ENCODE measurements at regions not wholly inside any gene's neighbourhood (a gene's known extent, or its start where the extent isn't known, plus 50 kb on each side); places are given as distances from the start of the nearest gene placed in this dataset.

DNA sequence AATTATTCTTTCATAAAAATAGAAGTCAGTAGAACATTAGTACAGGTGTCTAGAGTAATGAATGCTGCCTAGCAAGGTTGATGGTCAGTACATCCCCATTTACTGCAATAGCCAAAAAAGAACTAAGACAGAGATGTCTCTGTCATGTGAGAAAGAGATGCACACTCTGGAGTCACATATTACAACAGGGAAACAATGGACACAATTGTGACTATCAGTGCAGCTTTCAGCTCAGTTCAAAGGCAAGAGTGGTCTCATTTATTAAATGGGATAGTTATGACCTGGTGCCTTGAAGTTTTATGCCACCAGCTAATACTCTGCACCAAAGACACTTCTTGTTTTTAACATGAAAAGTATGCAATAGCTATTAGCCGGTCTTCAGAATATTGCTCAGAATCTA lies 194.9 kb upstream of the CHAC2 start:
- Histone ChIP-seq H3K4me3 (ENCODE audit: low read depth in 1 of 5, low read length in 5 of 5) (no peak overlapping the region), H3K36me3 (ENCODE audit: control insufficient read depth in 5 of 5, insufficient read depth in 5 of 5, low read length in 5 of 5) (no peaks in the 10 kb centered on the region), H3K27ac (ENCODE audit: low read depth, low read length) (no peak overlapping the region), H3K27me3 (ENCODE audit: control insufficient read depth in 5 of 5, insufficient read depth in 4 of 5, low read length in 5 of 5) (no peaks in the 10 kb centered on the region), H3K4me1 (ENCODE audit: control insufficient read depth in 5 of 5, insufficient read depth in 5 of 5, low read length in 5 of 5) (no peaks in the 10 kb centered on the region), H3K9ac (ENCODE audit: low read length in 5 of 5) (no peak overlapping the region), H3K9me3 (ENCODE audit: control insufficient read depth in 5 of 5, low read length in 5 of 5) (no peaks in the 10 kb centered on the region)

DNA sequence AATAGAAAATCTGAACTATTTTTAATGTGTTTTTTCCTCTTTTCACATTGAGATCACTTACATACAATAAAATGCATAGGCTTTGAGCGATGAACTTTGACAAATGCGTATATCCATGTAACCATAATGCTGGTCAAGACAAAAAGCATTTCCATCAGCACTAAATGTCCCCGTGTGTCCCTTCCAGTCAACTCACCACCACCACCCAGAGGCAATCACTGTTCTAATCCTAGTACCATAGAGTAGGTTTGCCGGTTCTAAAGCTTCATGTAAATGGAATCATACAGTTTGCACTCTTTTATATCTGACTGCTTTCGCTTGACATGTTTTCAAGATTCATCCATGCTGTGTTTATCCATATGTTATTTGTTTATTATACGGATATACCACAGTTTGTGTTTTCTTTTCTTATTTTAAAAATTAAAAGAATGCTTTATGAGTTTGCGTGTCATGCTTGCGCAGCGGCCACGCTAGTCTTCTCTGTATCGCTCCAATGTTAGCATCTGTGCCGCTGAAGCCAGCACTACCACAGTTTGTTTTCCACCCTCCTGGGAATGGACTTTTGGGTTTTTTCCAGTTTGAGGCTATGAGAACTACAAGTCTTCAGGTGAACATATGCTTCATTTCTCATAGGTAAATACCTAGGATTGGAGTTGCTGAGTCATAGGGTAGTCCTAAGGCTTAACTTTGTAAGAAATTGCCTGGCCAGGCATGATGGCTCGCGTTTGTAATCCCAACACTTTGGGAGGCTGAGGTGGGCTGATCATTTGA lies 197.5 kb upstream of the CHAC2 start:
- H3K27me3 ChIP-seq (ENCODE audit: control insufficient read depth in 5 of 5, insufficient read depth in 4 of 5, low read length in 5 of 5): no peaks in the 10 kb centered on the region
- H3K9ac ChIP-seq (ENCODE audit: low read length in 5 of 5): no peak overlapping the region
- no peak overlapping the region for H3K4me3 ChIP-seq (ENCODE audit: low read depth in 1 of 5, low read length in 5 of 5)
- no peak overlapping the region for H3K27ac ChIP-seq (ENCODE audit: low read depth, low read length)
- no peaks in the 10 kb centered on the region for H3K36me3 ChIP-seq (ENCODE audit: control insufficient read depth in 5 of 5, insufficient read depth in 5 of 5, low read length in 5 of 5)
- no peaks in the 10 kb centered on the region for H3K4me1 ChIP-seq (ENCODE audit: control insufficient read depth in 5 of 5, insufficient read depth in 5 of 5, low read length in 5 of 5)
- H3K9me3 ChIP-seq (ENCODE audit: control insufficient read depth in 5 of 5, low read length in 5 of 5): no peaks in the 10 kb centered on the region

- Histone ChIP-seq H3K4me3 (ENCODE audit: low read depth in 1 of 5, low read length in 5 of 5) (no peak overlapping the region), H3K27me3 (ENCODE audit: control insufficient read depth in 5 of 5, insufficient read depth in 4 of 5, low read length in 5 of 5) (no peaks in the 10 kb centered on the region), H3K9ac (ENCODE audit: low read length in 5 of 5) (no peak overlapping the region), H3K4me1 (ENCODE audit: control insufficient read depth in 5 of 5, insufficient read depth in 5 of 5, low read length in 5 of 5) (no peaks in the 10 kb centered on the region), H3K9me3 (ENCODE audit: control insufficient read depth in 5 of 5, low read length in 5 of 5) (no peaks in the 10 kb centered on the region), H3K27ac (ENCODE audit: low read depth, low read length) (no peak overlapping the region), H3K36me3 (ENCODE audit: control insufficient read depth in 5 of 5, insufficient read depth in 5 of 5, low read length in 5 of 5) (no peaks in the 10 kb centered on the region)
These were observed 199.1 kb upstream of the CHAC2 start for GRCh38 chr2:53568469-53568868.

- Histone ChIP-seq H3K4me1 (ENCODE audit: control insufficient read depth in 5 of 5, insufficient read depth in 5 of 5, low read length in 5 of 5) (no peaks in the 10 kb centered on the region), H3K9me3 (ENCODE audit: control insufficient read depth in 5 of 5, low read length in 5 of 5) (no peaks in the 10 kb centered on the region), H3K36me3 (ENCODE audit: control insufficient read depth in 5 of 5, insufficient read depth in 5 of 5, low read length in 5 of 5) (no peaks in the 10 kb centered on the region), H3K27me3 (ENCODE audit: control insufficient read depth in 5 of 5, insufficient read depth in 4 of 5, low read length in 5 of 5) (no peaks in the 10 kb centered on the region), H3K4me3 (ENCODE audit: low read depth in 1 of 5, low read length in 5 of 5) (no peak overlapping the region), H3K9ac (ENCODE audit: low read length in 5 of 5) (no peak overlapping the region), H3K27ac (ENCODE audit: low read depth, low read length) (no peak overlapping the region)
These were observed 200.5 kb upstream of the CHAC2 start for GRCh38 chr2:53567073-53567472.

- Histone ChIP-seq H3K9ac (ENCODE audit: low read length in 5 of 5) (no peak overlapping the region), H3K4me3 (ENCODE audit: low read depth in 1 of 5, low read length in 5 of 5) (no peak overlapping the region), H3K9me3 (ENCODE audit: control insufficient read depth in 5 of 5, low read length in 5 of 5) (peaks cover 0 to 7% (median 0%) of the 10 kb centered on the region in 5 donors), H3K27ac (ENCODE audit: low read depth, low read length) (no peak overlapping the region), H3K27me3 (ENCODE audit: control insufficient read depth in 5 of 5, insufficient read depth in 4 of 5, low read length in 5 of 5) (no peaks in the 10 kb centered on the region), H3K4me1 (ENCODE audit: control insufficient read depth in 5 of 5, insufficient read depth in 5 of 5, low read length in 5 of 5) (no peaks in the 10 kb centered on the region), H3K36me3 (ENCODE audit: control insufficient read depth in 5 of 5, insufficient read depth in 5 of 5, low read length in 5 of 5) (no peaks in the 10 kb centered on the region)
These were observed 205.2 kb upstream of the CHAC2 start for GRCh38 chr2:53562407-53562806.

GRCh38 chr2:53561155-53561554 lies 206.4 kb upstream of the CHAC2 start:
- no peak overlapping the region for H3K4me3 ChIP-seq (ENCODE audit: low read depth in 1 of 5, low read length in 5 of 5)
- no peak overlapping the region for H3K9ac ChIP-seq (ENCODE audit: low read length in 5 of 5)
- H3K9me3 ChIP-seq (ENCODE audit: control insufficient read depth in 5 of 5, low read length in 5 of 5): peaks cover 0 to 12% (median 0%) of the 10 kb centered on the region in 5 donors
- H3K36me3 ChIP-seq (ENCODE audit: control insufficient read depth in 5 of 5, insufficient read depth in 5 of 5, low read length in 5 of 5): no peaks in the 10 kb centered on the region
- no peaks in the 10 kb centered on the region for H3K27me3 ChIP-seq (ENCODE audit: control insufficient read depth in 5 of 5, insufficient read depth in 4 of 5, low read length in 5 of 5)
- no peaks in the 10 kb centered on the region for H3K4me1 ChIP-seq (ENCODE audit: control insufficient read depth in 5 of 5, insufficient read depth in 5 of 5, low read length in 5 of 5)
- H3K27ac ChIP-seq (ENCODE audit: low read depth, low read length): no peak overlapping the region

DNA sequence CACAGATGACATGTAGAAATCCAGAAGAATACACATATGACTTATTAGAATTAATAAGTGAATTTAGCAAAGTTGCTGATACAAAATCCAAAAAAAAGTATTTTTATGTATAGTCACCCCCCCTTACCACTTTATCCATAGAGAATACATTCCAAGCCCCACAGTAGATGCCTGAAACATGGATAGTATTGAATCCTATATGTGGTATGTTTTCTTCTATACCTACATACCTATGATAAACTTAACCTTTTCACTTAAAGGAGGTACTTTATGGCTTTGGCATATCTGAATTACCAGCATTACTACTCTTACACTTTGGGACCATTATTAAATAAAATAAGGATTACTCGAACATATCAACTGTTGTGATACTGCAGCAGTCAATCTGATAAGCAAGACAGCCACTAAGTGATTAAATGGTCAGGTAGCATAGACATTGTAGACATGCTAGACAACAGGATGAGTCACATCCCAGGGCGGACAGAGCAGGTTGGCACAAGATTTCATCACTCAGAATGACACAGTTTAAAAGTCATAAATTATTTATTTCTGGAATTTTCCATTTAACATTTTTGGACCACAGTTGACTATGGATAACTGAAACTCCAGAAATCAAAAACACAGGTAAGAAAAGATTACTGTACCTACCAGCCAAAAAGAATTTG lies 208.2 kb upstream of the CHAC2 start:
- no peak overlapping the region for H3K9ac ChIP-seq (ENCODE audit: low read length in 5 of 5)
- no peak overlapping the region for H3K4me3 ChIP-seq (ENCODE audit: low read depth in 1 of 5, low read length in 5 of 5)
- H3K9me3 ChIP-seq (ENCODE audit: control insufficient read depth in 5 of 5, low read length in 5 of 5): peaks cover 0 to 17% (median 5%) of the 10 kb centered on the region in 5 donors
- H3K4me1 ChIP-seq (ENCODE audit: control insufficient read depth in 5 of 5, insufficient read depth in 5 of 5, low read length in 5 of 5): no peaks in the 10 kb centered on the region
- no peak overlapping the region for H3K27ac ChIP-seq (ENCODE audit: low read depth, low read length)
- no peaks in the 10 kb centered on the region for H3K27me3 ChIP-seq (ENCODE audit: control insufficient read depth in 5 of 5, insufficient read depth in 4 of 5, low read length in 5 of 5)
- no peaks in the 10 kb centered on the region for H3K36me3 ChIP-seq (ENCODE audit: control insufficient read depth in 5 of 5, insufficient read depth in 5 of 5, low read length in 5 of 5)

DNA sequence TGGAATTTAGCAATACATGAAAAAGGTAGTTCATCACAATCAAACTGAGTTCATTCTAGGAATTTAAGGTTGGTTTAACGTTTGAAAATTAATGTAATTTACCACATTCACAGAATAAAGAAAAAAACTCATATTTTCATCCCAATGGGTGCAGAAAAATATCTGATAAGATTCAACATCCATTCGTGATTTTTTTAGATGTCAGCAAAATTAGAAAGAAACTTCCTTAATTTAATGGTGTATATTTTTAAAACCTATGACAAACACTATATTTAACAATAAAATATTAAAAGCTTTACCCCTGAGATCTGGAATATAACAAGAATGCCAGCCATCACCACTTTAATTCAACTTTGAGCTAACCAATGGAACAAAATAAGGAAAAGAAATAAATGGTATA lies 208.7 kb upstream of the CHAC2 start:
- no peaks in the 10 kb centered on the region for H3K36me3 ChIP-seq (ENCODE audit: control insufficient read depth in 5 of 5, insufficient read depth in 5 of 5, low read length in 5 of 5)
- peaks cover 0 to 22% (median 6%) of the 10 kb centered on the region in 5 donors for H3K9me3 ChIP-seq (ENCODE audit: control insufficient read depth in 5 of 5, low read length in 5 of 5)
- no peak overlapping the region for H3K9ac ChIP-seq (ENCODE audit: low read length in 5 of 5)
- no peak overlapping the region for H3K4me3 ChIP-seq (ENCODE audit: low read depth in 1 of 5, low read length in 5 of 5)
- H3K4me1 ChIP-seq (ENCODE audit: control insufficient read depth in 5 of 5, insufficient read depth in 5 of 5, low read length in 5 of 5): no peaks in the 10 kb centered on the region
- no peak overlapping the region for H3K27ac ChIP-seq (ENCODE audit: low read depth, low read length)
- H3K27me3 ChIP-seq (ENCODE audit: control insufficient read depth in 5 of 5, insufficient read depth in 4 of 5, low read length in 5 of 5): no peaks in the 10 kb centered on the region

DNA sequence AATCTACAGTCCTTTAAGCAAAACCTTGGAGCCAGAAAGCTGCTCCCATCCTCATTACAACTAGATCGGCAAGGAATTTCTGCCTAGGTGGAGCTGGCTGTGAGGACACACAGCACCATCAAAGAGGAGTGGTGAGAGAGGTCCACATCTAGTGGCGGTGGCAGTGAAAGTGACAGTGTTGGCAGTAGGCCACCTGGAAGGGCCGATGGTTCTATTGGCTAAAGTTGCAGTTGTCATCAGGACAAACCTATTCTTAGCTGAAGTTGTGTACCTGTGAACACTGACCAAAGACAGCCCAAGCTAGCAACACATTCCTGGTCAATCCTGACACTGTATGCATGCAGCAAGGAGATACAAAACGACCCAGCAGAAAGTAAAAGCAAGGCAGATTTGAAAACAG lies 218.1 kb upstream of the CHAC2 start:
- Histone ChIP-seq H3K9ac (ENCODE audit: low read length in 5 of 5) (no peak overlapping the region), H3K27ac (ENCODE audit: low read depth, low read length) (no peak overlapping the region), H3K4me3 (ENCODE audit: low read depth in 1 of 5, low read length in 5 of 5) (no peak overlapping the region), H3K4me1 (ENCODE audit: control insufficient read depth in 5 of 5, insufficient read depth in 5 of 5, low read length in 5 of 5) (no peaks in the 10 kb centered on the region), H3K27me3 (ENCODE audit: control insufficient read depth in 5 of 5, insufficient read depth in 4 of 5, low read length in 5 of 5) (no peaks in the 10 kb centered on the region), H3K36me3 (ENCODE audit: control insufficient read depth in 5 of 5, insufficient read depth in 5 of 5, low read length in 5 of 5) (no peaks in the 10 kb centered on the region), H3K9me3 (ENCODE audit: control insufficient read depth in 5 of 5, low read length in 5 of 5) (peaks cover 0 to 14% (median 10%) of the 10 kb centered on the region in 5 donors)

- H3K27me3 ChIP-seq (ENCODE audit: control insufficient read depth in 5 of 5, insufficient read depth in 4 of 5, low read length in 5 of 5): no peaks in the 10 kb centered on the region
- peaks cover 2 to 12% (median 7%) of the 10 kb centered on the region in 5 donors for H3K9me3 ChIP-seq (ENCODE audit: control insufficient read depth in 5 of 5, low read length in 5 of 5)
- no peak overlapping the region for H3K27ac ChIP-seq (ENCODE audit: low read depth, low read length)
- H3K9ac ChIP-seq (ENCODE audit: low read length in 5 of 5): no peak overlapping the region
- H3K4me1 ChIP-seq (ENCODE audit: control insufficient read depth in 5 of 5, insufficient read depth in 5 of 5, low read length in 5 of 5): no peaks in the 10 kb centered on the region
- H3K36me3 ChIP-seq (ENCODE audit: control insufficient read depth in 5 of 5, insufficient read depth in 5 of 5, low read length in 5 of 5): no peaks in the 10 kb centered on the region
- H3K4me3 ChIP-seq (ENCODE audit: low read depth in 1 of 5, low read length in 5 of 5): no peak overlapping the region
These were observed 222.0 kb upstream of the CHAC2 start for GRCh38 chr2:53545604-53546003.

Measured in subcutaneous abdominal adipose tissue (tissue), 5 donors.